DMS153 treated with DMSO at 0.1 percent for 48 hours (cell line): ENCODE measurements at regions not wholly inside any gene's neighbourhood (a gene's known extent, or its start where the extent isn't known, plus 50 kb on each side); places are given as distances from the start of the nearest gene placed in this dataset.
A peak's percentile ranks its signal among the peaks of the same experiment; 100 is the strongest.

Experiments used
- DNase-seq: peaks from one replicate; lab custom pipeline; 2025; ENCODE audit not compliant: unreplicated experiment; lab: John Stamatoyannopoulos, UW

DNA sequence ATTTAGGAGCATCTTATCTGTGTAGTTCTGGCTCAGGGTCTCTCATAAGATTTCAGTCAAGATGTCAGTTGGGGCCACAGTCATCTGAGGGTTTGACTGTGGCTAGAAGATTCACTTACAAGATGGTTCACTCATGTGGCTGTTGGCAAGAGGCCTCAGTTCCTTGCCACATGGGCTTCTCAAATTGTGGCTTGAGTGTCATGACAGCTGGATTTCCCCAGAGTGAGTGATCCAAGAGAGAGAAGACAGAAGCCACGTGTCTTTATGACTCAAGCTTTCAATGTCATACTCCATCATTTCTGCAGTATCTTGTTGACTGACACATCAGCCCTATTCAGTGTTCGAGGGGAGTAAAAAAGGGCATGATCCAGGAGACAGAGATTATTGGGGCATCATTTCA, 131.3 kb upstream of the AP1S2 start:
- no peak for DNase-seq

DNA sequence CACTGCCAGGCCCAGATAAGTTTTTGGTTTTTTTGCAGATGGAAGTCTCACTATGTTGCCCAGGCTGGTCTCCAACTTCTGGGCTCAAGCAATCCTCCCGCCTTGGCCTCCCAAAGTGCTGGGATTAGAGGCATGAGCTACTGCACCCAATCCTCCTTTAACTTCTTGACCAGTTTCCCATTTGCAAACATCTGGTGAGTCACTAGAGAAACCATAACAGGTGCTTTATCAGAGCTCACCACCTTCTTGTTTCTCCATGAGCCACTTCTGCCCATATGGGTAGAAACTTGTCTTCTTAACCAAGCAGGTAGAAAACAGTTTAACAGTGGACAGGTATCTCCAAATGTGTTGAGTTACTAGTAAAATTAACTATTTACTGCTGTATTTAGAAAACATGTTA, 128.4 kb upstream of the AP1S2 start:
- DNase-seq: no peak

DNA sequence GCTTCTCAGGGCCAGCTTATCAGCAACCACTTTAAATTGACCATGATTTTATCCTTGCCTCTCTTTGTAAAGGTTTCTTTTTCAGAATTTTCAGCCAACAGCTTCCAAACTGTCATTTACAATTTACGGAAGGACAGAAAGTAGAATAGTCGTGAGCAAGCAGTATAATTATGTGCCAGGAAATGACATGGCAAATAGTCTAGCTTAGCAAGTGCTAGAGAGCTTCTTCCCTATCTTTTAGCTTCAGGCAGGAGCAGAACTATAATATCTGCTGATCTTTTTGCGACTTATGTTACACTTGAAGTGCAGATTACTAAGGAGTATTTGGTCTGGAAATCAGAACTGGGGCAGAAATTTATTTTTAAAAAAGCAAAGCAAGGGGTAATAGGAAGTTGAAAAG, 123.0 kb upstream of the AP1S2 start:
- DNase-seq: no peak

DNA sequence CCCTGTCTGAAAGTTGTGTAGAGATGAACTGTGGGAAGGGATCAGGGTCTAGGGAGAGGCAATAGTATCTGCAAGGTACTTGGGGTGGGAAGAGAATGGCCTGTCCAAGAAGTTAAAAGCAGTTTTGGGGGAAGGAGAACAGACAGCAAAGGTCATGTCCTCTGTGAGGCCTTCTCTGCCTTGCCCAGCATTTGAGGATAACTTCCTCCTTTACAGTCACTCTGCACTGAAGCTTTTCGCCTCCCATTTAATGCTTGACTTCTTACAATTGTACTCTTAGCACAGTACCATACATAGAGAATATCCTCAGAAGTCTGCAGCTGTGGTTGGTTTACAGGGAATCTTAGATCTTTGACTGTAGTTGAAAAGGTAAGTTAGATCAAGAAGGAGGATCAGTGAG, 121.8 kb upstream of the AP1S2 start:
- no peak for DNase-seq

DNA sequence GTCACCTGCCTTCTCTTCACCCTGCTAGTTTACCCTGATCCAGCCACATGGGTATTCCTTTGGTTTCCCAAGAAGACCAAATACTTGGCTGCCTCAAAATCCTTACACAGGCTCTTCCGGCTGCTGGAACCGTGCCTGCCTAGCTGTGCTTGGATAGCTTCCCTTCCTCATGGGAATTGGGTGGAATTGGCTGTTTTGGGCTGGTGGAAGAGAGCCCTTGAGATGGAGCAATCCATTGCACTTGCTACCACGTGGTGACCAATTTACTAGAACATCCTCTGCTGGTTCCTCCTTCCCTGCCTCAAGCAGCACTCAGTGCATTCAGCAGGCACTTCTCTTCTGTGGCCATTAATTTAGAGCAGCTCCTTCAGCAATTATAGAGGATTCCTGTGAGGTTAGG, 119.3 kb upstream of the AP1S2 start:
- no peak for DNase-seq

DNA sequence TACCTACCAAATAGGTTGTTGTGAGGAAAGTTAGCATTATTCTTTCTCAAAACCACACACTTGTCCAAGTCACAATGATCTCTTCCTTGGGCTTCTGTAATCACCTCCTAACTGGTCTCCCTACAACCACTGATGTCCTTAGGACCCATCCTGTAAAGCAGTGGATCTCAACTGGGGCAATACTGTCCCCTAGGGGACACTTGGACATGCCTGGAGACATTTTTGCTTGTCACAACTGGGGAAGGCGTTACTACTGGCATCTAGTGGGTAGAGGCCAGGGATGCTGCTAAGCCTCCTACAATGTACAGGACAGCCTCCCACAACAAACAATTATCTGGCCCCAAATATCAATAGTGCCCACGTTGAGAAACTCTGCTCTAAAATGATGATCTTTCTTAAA, 118.7 kb upstream of the AP1S2 start:
- no peak for DNase-seq

DNA sequence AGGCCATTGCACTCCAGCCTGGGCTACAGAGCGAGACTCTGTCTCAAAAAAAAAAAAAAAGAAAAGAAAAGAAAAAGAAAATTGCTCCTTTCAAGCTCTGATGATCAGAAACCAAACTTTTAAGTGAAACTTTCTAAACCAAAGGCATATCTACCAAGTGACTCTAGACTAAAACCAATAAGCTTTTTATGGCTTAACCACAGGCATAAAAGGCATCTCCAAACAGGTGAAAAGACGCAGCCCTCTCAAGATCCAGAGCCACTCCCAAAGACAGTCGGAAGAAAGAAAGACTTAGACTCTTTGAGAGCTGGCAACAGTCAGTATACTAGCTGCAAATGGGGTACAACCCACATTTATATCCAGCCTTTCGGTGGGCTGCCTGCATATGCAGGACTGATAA, 117.1 kb upstream of the AP1S2 start:
- DNase-seq: no peak

DNA sequence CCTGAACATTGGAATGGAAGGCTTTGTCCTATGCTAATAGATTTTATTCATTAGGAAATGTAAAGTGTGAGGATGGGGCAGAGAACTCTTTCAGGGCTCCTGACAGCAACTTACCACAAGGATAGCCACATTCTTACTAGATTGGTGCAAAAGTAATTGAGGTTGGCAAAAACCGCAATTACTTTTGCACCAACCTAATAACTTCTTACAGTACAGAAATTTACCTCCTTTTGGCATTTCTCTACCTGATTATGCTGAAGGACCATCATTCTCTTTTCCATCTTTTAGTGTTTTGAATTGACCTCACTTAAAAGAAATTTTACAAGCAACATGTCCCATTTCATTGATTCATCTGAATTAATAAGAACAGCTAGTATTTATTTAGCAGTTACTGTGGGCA, 109.2 kb upstream of the AP1S2 start:
- no peak for DNase-seq

DNA sequence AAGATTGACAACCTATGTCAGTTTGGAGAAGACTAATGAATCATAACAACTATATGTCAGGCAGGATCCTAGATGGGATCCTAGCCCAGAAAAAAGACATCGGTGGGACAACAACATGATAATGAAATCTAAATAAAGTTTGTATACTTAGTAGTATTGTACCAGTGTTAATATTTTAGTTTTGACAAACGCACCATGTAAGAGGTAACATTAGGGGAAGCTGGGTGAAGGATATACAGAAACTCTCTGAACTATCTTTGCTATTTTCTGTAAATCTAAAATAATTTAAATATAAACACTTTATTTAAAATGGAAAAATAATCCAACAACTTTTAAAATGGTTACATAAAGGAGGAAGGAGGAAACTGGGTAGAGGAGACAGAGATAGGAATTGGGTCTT, 105.6 kb upstream of the AP1S2 start:
- no peak for DNase-seq

DNA sequence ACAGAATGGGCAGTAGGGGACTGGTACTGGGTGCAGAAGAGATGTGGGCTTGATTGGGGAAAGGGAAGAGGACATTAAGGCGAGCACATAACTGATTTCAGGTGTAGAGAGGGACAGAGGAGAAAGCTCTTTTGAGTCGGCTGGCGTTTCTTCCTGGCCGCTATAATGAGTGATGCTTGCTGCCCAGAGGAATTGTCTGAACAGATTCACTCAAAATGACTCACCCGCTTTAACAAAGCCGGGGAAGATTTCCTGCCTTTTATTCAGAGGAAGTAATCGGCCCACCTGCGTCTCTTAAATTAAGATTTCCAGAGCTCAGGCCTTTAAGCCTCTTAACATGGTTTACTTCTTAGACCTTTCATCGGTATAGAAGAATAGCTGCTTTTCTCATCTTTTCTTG, 102.1 kb upstream of the AP1S2 start:
- no peak for DNase-seq

DNA sequence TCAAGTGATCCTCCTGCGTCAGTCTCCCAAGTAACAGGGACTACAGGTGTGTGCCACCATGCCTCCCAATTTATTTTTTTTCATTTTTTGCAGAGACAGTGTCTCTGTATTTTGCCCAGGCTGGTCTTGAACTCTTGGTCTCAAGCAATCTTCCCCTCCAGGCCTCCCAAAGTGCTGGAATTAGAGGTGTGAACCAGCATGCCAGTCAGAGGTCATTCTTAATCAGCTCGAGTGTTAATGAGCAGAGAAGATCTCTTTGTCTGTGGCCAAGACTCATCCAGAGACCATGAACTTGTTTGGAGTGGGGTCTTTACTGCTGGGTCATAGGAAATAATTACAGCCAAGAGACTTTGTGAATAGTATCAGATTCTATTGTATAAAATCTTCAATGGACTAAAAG, 99.2 kb upstream of the AP1S2 start:
- DNase-seq: no peak

DNA sequence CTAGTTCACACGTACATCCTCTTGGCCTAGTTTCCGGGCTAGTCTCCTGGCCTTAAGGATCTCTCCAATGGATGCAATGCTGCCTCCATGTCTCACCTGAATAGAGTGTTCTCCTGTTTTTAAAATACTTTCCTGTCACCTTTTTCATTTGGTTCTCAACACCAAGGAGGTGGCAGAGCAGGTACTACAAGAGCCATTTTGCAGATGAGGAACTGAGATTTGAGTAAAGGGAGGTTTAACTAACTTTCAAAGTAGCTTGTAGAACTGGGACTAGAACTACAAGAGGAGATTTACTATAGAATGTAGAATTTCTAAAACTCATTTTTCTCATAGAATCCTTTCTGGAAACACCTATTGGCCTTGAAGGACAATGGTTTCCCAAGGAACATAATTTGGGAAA, 97.6 kb upstream of the AP1S2 start:
- no peak for DNase-seq

DNA sequence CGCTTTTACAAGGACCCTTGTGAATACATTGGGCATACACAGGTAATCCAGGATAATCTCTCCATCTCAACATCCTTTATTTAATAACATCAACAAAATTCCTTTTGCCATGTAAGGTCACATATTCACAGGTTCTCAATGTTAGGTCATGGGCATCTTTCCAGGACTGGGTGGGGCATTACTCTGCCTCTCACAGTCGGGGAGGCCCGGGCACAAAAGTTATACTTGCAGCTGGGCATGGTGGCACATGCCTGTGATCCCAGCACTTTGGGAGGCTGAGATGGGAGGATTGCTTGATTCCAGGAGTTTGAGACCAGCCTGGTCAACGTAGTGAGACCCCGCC, 93.7 kb upstream of the AP1S2 start:
- DNase-seq: no peak

DNA sequence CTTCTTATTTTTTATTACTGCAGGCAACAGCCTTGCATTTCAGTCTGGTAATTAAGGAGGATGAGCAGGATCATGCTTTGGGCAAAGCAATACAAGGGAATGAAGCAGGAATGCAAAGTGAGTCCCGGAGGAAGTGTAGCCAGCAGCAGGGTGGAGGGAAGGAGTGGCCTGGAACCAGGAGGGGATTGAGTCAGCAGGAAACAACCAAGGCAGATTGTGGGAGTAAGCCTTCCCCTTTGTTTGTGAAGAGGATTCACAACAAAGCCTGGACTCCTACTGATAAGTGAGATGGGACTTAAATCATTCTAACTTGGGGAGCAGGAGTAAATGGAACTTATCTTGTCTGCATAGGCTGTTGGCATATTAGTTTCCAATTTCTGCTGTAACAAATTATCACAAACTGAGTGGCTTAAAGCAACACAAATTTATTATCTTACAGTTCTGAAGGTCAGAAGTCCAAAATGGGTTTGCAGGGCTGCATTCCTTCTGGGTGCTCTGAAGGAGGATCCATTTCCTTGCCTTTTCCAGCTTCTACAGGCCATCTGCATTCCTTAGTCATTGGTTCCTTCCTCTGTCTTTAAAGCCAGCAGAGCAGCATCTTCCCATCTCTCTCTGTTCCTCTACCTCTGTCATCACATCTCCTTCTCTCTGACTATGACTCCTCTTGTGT, 93.2 kb upstream of the AP1S2 start:
- no peak for DNase-seq

DNA sequence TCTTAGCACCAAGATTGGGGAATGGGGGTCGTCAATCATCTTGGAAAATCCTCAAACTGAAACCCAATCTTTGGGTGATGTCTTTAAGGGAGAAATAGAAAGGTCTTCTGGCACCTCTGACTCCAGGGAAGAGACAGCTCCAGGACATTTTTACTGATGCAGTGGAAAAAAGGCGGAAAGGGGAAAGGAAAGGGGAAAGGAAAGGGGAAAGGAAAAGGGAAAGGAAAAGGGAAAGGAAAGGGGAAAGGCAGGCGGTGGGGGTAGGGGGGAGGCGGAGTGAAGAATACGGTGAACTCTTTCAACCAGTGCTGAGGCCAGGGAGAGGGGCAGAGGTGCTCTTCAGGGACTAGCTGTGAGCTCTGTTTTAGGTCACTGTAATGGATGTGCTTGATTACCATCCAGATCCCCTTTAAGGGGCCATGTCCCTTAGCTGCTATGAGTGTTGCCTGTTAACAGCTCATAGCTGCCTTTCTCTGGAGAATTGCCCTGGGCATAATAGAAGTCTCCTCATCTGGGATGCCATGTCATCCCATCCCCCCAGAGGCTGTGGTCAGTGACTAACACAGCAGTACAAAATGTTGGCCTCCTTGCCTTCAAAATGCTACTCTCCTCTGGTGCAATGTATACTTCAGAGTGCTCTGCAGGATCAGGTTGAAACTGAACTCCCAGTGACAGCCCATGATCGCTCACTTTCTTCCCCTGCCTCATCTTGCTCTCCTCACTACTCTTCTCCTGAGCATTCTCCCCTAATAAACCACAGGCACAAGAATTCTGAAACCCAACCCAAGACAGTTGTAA, 92.4 kb upstream of the AP1S2 start:
- DNase-seq: no peak

DNA sequence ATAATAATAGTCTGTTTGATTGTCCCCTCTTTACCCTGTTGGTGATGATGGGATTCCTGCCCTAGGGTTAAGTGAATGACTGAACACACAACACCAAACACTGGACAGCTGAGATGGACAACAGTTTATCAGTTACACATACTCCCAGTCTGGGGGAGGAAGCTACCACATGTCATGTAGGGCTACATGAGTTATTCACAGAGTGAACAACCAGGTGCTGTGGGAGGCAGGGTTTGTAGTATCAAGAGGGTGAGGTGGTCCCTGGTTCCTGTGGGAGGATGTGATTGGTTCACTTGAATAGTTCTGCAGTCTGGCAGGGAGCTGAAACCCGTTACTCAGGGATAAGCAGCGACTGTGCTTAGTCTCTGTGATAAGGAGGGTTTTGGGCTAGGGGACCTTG, 88.8 kb upstream of the AP1S2 start:
- DNase-seq: no peak

DNA sequence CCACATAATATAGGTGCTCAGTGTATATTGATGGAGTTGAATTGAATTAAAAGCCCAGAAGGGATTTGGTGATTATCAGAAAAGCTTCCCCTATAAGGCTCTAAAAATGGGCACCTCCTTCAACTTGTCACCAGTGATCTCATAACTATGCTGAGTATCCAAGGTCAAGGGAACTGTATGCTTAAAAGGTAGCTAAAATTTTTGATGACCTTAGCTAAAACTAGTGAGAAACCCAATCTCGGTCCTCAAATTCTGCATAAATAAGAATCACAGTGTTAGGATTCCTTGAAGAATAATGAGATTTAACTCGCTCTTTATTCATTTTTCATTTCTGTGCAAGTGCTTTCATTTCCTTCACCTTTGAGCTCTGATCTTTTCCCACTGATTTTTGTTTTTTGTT, 87.7 kb upstream of the AP1S2 start:
- DNase-seq: no peak

DNA sequence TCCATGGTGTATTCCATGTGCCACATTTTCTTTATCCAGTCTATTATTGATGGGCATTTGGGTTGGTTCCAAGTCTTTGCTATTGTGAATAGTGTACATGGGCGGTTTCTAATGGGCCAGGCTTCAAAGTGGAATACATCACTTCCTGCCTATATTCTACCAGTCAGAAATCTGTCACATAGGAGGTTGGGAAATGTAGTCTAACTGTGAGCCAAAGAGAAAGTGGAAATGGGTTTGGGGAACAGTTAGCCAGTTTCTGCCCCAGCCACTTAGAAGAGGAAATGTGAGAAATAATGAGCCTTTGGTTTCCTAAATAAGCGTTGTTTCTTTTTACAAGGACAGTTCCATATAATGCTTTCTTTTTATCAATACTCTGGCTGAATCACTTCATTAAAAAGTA, 85.1 kb upstream of the AP1S2 start:
- DNase-seq: no peak

DNA sequence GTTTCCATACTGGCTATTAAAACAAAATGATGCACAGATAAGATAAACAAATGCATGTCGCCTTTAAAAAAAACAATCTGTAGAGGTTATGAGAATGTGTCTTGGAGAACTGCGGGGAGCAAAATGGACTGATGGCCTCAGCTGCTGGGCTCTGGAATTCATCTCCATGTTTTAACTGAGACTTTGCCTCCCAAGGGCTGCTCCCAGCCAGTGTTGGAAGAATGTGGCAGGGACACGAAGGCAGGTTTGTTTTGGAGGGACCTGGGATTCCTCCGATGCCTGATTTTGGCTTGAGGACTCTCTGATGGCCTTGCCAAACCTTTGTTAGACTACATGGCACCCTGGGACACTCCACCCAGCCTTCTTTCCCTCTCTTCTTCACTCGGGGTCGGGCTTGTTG, 83.5 kb upstream of the AP1S2 start:
- no peak for DNase-seq

DNA sequence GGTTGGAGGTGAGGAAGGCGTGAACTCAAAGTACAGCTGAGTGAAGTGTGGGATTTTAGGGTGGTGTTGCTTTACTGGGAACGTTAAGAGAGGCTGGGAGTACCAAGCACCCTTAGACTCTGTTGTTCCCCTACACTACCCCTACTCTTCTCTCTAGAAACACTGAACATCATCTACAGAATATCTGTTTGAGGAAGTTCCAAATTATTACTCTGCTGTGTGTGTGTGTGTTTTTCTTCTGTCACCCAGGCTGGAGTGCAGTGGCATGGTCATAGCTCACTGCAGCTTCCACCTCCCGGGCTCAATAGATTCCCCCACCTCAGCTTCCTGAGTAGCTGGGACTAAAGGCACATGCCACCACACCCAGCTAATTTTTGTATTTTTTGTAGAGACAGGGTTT, 76.7 kb upstream of the AP1S2 start:
- no peak for DNase-seq

DNA sequence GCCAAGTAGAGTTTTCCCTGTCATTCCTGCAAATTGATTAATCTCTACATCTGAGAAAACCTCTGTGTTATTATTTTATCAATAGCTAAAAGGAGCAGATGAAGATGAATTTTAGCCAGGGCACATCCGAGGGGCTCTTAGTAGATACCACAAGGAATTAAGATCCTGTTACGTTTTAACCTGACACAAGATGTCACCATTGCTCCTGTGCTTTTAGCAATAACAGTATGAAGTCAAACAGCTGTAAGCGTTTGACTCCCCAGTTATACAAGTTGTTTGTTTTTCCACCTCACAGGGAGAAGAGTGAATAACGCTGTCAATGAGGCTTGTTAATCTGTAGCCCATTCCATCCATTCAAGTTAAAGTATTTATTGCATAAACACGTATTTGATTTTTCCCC, 76.0 kb upstream of the AP1S2 start:
- DNase-seq: peak; percentile 3

DNA sequence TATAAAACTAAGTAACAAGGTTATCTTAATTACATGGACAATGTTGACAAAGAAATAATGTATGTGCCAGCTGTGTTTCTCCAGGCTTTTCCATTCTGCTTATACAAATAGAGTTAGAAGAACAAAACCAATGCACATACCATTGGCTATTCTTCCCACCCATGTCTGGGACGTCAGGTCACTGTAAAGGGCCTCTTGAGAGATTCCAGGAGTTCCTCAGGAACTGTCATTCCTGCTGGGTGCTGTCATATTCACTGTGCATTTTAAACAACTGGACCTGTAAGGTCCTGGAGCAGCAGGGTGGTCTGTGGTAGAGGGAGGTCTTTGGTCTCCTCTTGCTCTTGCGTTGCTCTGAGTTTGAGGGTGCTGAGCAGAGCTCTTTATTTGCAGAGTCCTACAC, 74.6 kb upstream of the AP1S2 start:
- DNase-seq: no peak

DNA sequence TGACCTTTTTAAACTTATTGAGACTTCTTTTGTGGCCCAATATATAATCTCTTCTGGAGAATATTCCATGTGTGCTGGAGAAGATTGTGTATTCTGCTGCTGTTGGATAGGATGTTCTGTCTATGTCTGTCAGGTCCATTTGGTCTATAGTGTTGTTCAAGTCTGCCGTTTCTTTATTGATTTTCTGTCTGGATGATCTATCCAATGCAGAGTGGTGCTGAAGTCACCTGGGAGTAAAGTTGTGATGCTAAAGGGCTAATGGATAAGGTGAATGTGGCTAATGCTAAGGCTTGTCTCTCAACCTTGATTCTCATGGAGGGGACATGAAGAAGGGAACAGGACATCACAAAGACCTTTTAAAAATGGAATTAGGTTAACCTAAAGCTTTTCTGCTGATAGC, 72.0 kb upstream of the AP1S2 start:
- DNase-seq: no peak
